ENCODE measurements at regions not wholly inside any gene's neighbourhood (a gene's known extent, or its start where the extent isn't known, plus 50 kb on each side); places are given as distances from the start of the nearest gene placed in this dataset.
"Not testable (repeated sequence)": the region's sequence is repeated elsewhere in the genome, so short reads cannot be mapped to it uniquely, and the experiment has no call there.

GRCh38 chr12:82627799-82628198 is 58.9 kb upstream of the TMTC2 start:
- intact Hi-C loops (cut with DNase I; ENCODE audit: low total_unique reads): no loop called here
- WGBS, 2 donors: 63 to 70% methylated on average over 7 of the region's 7 CpGs
- no peak for DNase-seq (ENCODE audit: low spot score in 2 of 2)
- H3K4me3 ChIP-seq (ENCODE audit: low read depth, poor library complexity, severe bottlenecking): no peak overlapping the region
- no peak for TF ChIP-seq POLR2A (IDR thresholded peaks at IDR 0.05)

GRCh38 chr12:82634495-82635258 is 52.0 kb upstream of the TMTC2 start:
- DNase-seq (ENCODE audit: low spot score in 2 of 2); intact Hi-C loops (cut with DNase I; ENCODE audit: low total_unique reads); H3K4me3 ChIP-seq (ENCODE audit: low read depth, poor library complexity, severe bottlenecking): not testable (repeated sequence)
- 88% methylated on average over 8 of the region's 8 CpGs for WGBS, 2 donors

GRCh38 chr12:82635263-82635662 is 51.4 kb upstream of the TMTC2 start:
- DNase-seq (ENCODE audit: low spot score in 2 of 2): no peak
- no peak overlapping the region for H3K4me3 ChIP-seq (ENCODE audit: low read depth, poor library complexity, severe bottlenecking)
- TF ChIP-seq POLR2A (IDR thresholded peaks at IDR 0.05) (no peak), CTCF (IDR thresholded peaks at IDR 0.05) (no peak)
- WGBS, 2 donors: 85 to 86% methylated on average over 9 of the region's 9 CpGs
- intact Hi-C loops (cut with DNase I; ENCODE audit: low total_unique reads): no loop called here
